Mesenteric fat pad (tissue), 1 donor: ENCODE measurements at regions not wholly inside any gene's neighbourhood (a gene's known extent, or its start where the extent isn't known, plus 50 kb on each side); places are given as distances from the start of the nearest gene placed in this dataset.
"Not testable (repeated sequence)": the region's sequence is repeated elsewhere in the genome, so short reads cannot be mapped to it uniquely, and the experiment has no call there.

Experiments used
- DNase-seq: peaks from one replicate; pipeline ENCODE4 v3.0.0-alpha.2; 2020; ENCODE audit warnings: low spot score
- donor health status: DM: yes; HTN: yes; CAD: no.

GRCh38 chr5:41995193-41995592 lies 70.1 kb downstream of the FBXO4 start:
- DNase-seq, result no peak

DNA sequence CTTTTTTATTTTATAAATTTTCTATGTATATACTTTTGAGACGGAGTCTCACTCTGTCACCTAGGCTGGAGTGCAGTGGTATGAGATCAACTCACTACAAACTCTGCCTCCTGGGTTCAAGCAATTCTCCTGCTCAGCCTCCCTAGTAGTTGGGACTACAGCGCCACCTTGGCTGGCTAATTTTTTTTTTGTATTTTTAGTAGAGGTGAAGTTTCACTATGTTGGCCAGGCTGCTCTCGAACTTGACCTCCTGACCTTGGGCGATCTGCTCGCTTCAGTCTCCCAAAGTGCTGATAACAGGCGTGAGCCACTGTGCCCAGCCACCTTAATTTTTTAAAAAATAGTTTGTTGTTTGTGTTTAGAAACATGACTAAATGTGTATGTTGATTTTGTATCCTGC lies 76.6 kb downstream of the FBXO4 start:
- DNase-seq, result no peak

- not testable (repeated sequence) for DNase-seq
Measured at GRCh38 chr5:42003852-42004251, 78.8 kb downstream of the FBXO4 start.

DNA sequence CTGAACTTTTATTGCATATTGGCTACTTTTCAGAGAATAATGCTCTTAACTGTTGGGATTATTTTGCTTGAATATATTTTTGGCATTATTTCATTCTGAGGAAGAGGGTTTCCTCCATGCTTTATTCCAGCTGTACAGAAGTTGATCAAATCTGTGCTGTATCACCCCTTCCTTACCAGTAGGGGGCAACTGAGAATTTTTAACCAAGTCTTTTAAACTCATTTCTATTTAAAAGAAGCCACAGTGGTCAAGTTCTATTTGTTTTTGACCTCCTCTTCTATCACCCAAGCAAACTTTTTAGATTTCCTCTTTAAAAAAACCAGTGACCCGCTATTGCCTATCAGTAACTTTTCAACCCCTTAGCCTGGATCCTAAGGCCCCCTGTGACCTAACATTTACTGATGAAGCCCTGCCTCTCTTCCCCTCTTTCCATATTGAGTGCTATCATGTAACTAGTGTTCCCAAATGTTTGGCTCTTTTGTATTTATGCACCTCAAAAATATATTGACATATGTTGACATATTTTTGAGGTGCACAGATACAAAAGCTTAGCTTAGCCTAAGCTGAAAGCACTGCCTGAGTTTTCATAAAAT lies 80.6 kb downstream of the FBXO4 start:
- DNase-seq, result no peak

- no peak for DNase-seq
Measured at GRCh38 chr5:42013561-42013960, 88.5 kb downstream of the FBXO4 start.

- no peak for DNase-seq
Measured at GRCh38 chr5:42015254-42015653, 90.2 kb downstream of the FBXO4 start.

DNA sequence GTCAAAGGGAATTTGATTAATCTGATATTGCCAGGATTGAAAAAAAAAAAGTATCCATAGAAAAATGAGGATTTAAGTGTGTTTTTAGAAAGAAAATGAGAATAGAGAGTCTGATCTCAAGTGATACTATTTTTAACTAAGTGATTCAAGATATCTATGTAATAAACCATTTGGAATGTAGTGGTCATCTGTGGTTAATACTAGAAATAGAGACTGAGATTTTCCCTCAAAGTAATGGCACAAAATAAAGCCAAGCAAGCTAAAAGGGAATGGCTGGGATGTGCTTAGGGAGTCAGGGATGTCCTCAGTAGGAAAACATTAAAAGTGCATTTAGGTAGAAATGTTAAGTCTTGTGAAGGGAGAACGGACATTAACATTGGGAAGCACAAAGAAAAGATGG lies 90.6 kb downstream of the FBXO4 start:
- no peak for DNase-seq

DNA sequence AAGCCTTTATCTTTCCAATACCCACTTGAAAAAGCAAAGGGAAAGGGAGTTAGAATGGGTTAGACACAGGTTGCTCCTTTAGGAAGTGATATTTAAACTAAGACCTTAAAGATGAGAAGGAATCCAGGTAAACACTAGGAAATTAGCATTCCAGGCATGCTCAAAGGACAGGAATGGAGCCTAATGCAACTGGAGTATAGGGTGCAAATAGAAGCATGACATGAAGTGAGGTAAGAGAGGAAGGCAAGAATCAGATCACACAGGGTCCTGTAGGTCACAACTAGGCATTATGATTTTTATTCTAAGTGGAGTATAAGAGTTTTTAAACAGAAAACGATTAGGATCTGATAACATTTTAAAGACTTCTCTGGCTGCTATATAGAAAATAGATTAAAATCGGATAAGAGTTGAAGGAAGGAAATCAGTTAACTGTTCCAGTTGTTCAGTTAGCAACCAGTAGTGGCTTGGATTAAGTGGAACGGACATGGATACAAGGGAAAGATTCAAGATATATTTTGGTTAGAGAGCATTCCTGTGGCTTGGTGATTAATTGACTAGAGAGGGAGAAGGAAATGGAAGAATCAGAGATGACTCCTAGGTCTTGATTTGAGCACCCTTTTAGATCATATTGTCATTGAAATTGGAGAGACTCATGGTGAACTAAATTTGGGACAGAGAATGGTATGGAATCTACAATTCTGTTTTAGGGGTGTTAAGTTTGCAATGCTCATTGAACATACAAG lies 95.9 kb downstream of the FBXO4 start:
- DNase-seq, result no peak

DNA sequence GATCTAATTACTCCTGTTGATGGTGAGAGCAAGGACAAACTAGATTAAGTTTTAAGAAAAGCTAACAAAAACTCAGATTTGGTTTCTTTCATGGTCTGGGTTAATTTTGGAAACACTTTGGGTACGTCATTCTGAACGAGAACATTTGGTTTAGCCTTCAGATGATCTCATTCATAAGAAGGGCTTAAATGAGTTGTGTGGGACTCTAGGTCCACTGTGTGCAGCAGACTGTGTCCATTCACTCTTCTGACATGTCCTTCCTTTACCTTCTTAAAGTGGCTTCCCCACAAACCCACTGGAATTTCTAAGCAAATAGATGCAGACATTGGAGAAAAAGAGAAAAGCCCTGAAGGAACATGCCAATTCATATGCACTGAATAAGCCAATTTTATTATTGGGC lies 96.8 kb downstream of the FBXO4 start:
- DNase-seq, result no peak

GRCh38 chr5:42022383-42022972 lies 97.4 kb downstream of the FBXO4 start:
- DNase-seq, result no peak

- no peak for DNase-seq
Measured at GRCh38 chr5:42026446-42026845, 101.4 kb downstream of the FBXO4 start.

- no peak for DNase-seq
Measured at GRCh38 chr5:42032137-42032536, 107.1 kb downstream of the FBXO4 start.

DNA sequence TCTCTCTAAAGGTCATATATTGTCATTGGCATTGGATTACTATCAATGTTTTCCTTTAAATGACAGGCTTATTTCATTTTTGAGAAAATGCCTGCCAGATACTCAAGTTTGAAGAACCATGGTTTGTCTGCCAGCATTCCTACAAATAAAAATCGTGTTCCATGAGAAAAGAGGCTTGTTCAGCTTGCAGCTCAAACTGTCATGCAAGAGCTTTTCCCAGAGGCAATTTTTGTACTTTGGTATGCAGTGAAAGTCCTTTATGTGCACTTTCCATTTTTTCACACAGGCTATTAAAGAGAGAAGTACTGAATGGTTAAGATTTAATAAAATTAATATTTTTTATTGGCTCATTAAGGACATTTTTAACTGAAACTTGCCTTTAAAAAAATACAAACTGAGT lies 110.4 kb downstream of the FBXO4 start:
- DNase-seq, result no peak

DNA sequence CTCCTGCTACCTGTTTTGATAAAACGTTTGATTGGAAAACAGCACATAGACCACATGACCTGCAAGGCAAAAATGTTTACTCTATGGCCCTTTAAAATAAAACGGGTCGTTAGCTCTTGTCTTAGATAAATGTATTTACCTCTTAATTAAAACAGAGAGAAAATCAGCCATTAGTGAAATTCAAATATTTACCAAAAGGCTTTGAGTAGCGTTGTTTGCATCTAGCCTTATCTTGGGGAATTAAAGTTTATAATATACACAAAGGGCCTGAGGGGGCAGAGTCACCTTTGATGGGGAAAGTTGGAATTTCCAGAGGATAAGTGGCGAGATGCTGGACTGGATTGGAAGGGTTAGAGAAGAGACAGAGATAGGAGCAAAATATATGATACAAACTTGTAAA lies 111.3 kb downstream of the FBXO4 start:
- no peak for DNase-seq

DNA sequence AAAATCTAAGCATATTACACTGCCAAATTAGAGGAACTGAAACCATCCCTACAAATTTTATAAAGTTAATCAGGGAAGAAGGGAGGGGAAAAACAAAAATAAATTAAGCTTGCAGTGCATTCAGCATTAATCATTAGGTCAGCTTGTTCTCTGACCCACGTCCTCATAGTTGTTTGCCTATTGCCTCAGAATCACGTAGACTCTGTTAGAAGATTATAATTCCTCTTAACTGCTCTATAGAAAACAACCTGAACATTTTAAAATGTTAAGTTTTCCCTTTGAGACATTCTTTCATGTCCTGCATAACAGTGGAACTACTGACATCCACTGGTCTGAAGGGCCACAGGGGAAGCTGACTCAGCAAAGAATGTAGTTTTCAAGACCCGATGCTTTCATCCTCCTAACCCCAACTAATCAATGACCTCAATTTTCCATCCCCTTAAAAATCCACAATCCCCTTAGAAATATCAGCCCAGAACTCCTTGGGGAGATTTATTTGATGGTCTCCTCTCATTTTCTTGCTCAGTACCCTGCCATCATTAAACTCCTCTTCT lies 112.4 kb downstream of the FBXO4 start:
- DNase-seq, result no peak

DNA sequence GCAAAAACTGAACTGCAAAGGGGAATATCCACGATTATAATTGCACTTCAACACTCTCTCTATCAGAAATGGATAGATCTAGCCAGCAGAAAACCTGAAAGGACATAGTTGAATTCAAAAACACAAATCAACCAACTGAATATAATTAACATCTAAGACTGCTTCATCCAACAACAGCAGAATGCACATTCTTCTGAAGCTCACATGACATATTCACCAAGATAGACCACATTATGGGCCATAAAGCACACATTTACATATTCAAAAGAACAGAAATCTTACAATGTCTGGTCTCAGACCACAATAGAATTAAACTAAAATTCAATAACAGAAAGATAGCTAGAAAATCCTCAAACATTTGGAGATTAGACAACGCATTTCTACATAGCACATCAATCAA lies 118.3 kb downstream of the FBXO4 start:
- DNase-seq, result no peak

GRCh38 chr5:42057254-42057690 lies 132.2 kb downstream of the FBXO4 start:
- DNase-seq, result no peak

- no peak for DNase-seq
Measured at GRCh38 chr5:42059291-42059690, 134.2 kb downstream of the FBXO4 start.

GRCh38 chr5:42059778-42060464 lies 134.8 kb downstream of the FBXO4 start:
- no peak for DNase-seq

DNA sequence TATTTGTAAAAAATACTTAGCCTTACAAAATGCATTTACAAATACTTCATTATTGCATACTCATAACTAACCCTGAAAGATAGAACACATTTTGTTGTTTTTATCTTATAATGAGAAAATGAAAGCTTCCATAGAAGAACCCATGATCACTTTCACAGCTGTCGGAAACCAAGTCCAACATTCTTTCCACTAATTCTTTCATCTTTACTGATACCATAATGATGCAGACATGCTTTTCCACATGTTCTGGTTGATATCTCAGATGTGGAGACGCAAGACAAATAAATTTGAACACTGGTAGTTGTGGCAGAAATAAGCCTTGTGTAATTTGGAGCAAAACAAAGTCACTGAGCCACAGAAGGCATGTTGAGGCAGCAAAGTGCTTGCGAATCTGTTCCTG lies 136.0 kb downstream of the FBXO4 start:
- no peak for DNase-seq

DNA sequence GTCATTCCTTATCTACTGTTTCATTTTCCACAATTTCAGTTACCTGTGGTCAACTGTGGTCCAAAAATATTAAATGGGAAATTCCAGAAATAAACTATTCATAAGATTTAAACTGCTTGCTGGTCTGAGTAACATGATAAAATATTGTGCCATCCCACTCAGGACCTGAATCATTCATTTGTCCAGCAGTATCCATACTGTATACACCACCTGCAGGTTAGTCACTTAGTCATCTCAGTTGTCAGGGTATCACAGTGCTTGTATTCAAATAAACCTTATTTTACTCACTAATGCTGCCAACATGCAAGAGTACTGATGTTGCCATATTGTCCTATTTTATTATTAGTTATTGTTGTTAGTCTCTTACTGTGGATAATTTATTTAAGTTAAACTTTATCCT lies 139.7 kb downstream of the FBXO4 start:
- no peak for DNase-seq

DNA sequence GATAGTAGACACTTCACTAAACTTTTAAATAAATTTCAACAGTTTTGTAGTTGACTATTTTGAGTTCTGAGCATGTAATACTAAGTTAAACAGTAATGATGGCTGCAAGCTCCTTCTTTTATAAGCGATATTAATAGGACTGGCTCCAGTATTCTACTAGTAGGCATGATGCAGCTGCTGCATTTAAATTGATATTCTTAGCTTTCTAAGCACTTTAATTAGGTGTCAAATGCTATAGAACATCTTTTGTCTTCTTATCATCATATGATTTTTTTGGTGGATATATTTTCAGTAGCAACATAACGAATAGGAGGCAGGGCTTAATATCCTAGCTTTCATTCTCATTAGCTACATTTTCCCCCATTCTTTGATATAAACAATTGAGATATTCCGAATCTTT lies 141.1 kb downstream of the FBXO4 start:
- DNase-seq, result no peak
